B cell (primary cell): ENCODE measurements at regions not wholly inside any gene's neighbourhood (a gene's known extent, or its start where the extent isn't known, plus 50 kb on each side); places are given as distances from the start of the nearest gene placed in this dataset.

Source experiments
- ATAC-seq: fragments of 200-7000 bp; cut with Tn5 transposase; one replicate; pipeline ENCODE4 v1.10.0; 2021; ENCODE audit warnings: low read depth, mild to moderate bottlenecking, moderate number of reproducible peaks, moderate library complexity
- CTCF ChIA-PET: fragments of 350-600 bp; sonication (Branson Sonifier 250); formaldehyde crosslinking; loops from one replicate; lab custom pipeline; 2021; ENCODE audit warnings: antibody characterized with exemption, inconsistent platforms; lab: Charles Lee
- POLR2A ChIA-PET: fragments of 350-600 bp; sonication (Branson Sonifier 250); formaldehyde crosslinking; loops from one replicate; lab custom pipeline; 2021; ENCODE audit warnings: antibody characterized with exemption; lab: Charles Lee
- DNase-seq: peaks from one replicate; pipeline ENCODE4 v3.0.0; 2013
- H2AFZ ChIP-seq: 2 replicates; pipeline ENCODE4 v1.6.1; 2012; ENCODE audit warnings: mild to moderate bottlenecking, low read depth, low read length; ENCODE audit not compliant: insufficient read depth, poor library complexity, severe bottlenecking
- H3K27ac ChIP-seq, 2 donors: 1 replicate in 1 of 2; 2 replicates in 1 of 2; pipeline ENCODE4 v1.5.1; 2012 to 2013; ENCODE audit warnings: low read length in 2 of 2, mild to moderate bottlenecking in 2 of 2, moderate library complexity in 1 of 2
- H3K27me3 ChIP-seq, 4 experiments: fragments of 200-600 bp in 1 of 4; sonication (generic) in 1 of 4; replicated peaks in 1 of 4; 1 replicate in 2 of 4; 2 replicates in 2 of 4; pipeline versions ENCODE4 v1.6.1 to v1.7.0; 2013 to 2016; ENCODE audit warnings: low read length in 3 of 4, mild to moderate bottlenecking in 2 of 4, mixed read lengths in 1 of 4, moderate library complexity in 1 of 4; ENCODE audit not compliant: insufficient read depth in 4 of 4, control insufficient read depth in 3 of 4; ENCODE audit errors: control extremely low read depth in 1 of 4
- H3K36me3 ChIP-seq, 2 experiments: replicated peaks in 1 of 2; 1 replicate in 1 of 2; 2 replicates in 1 of 2; pipeline versions ENCODE4 v1.6.1 to v1.7.1; 2013; ENCODE audit warnings: low read length in 1 of 2; ENCODE audit not compliant: insufficient read depth in 2 of 2, control insufficient read depth in 1 of 2; ENCODE audit errors: control extremely low read depth in 1 of 2, extremely low read depth in 1 of 2
- H3K4me1 ChIP-seq, 2 donors: fragments of 200-600 bp in 1 of 2; sonication (generic) in 1 of 2; 1 replicate in 1 of 2; 2 replicates in 1 of 2; pipeline versions ENCODE4 v1.5.1 to v1.6.1; 2013 to 2017; ENCODE audit warnings: low read length in 2 of 2; ENCODE audit not compliant: control insufficient read depth in 2 of 2, insufficient read depth in 2 of 2
- H3K4me2 ChIP-seq: replicated peaks from 2 replicates; pipeline ENCODE3; 2012; ENCODE audit warnings: mild to moderate bottlenecking, low read depth, low read length; ENCODE audit not compliant: poor library complexity, severe bottlenecking
- H3K4me3 ChIP-seq, 5 experiments: fragments of 200-600 bp in 1 of 5; sonication (generic) in 1 of 5; 1 replicate in 3 of 5; 2 replicates in 2 of 5; pipeline versions ENCODE4 v1.5.1 to v1.7.0; 2011 to 2016; ENCODE audit warnings: low read length in 4 of 5, mild to moderate bottlenecking in 4 of 5, low read depth in 2 of 5, control low read depth in 1 of 5, moderate library complexity in 1 of 5; ENCODE audit not compliant: insufficient read depth in 1 of 5; ENCODE audit errors: control extremely low read depth in 1 of 5, extremely low read depth in 1 of 5
- H3K79me2 ChIP-seq: fragments of 200-600 bp; sonication (generic); one replicate; pipeline ENCODE4 v1.6.0; 2016; ENCODE audit warnings: low read length; ENCODE audit not compliant: control insufficient read depth, insufficient read depth
- H3K9ac ChIP-seq: fragments of 200-600 bp; sonication (generic); 2 replicates; pipeline ENCODE4 v1.6.1; 2017; ENCODE audit warnings: mild to moderate bottlenecking, low read length, moderate library complexity
- H3K9me3 ChIP-seq, 3 donors: one replicate each; pipeline versions ENCODE4 v1.6.1 to v1.7.1; 2013; ENCODE audit warnings: low read length in 2 of 3; ENCODE audit not compliant: control insufficient read depth in 2 of 3, insufficient read depth in 1 of 3; ENCODE audit errors: control extremely low read depth in 1 of 3
- H4K20me1 ChIP-seq: 2 replicates; pipeline ENCODE4 v1.6.0; 2012; ENCODE audit warnings: mild to moderate bottlenecking, low read length; ENCODE audit not compliant: insufficient read depth, control insufficient read depth, poor library complexity, severe bottlenecking
- H3K27ac Mint-ChIP-seq: one replicate; pipeline ENCODE4 v1.8.0; 2021; ENCODE audit warnings: mixed read lengths
- H3K27me3 Mint-ChIP-seq: one replicate; pipeline ENCODE4 v1.8.0; 2021; ENCODE audit warnings: mixed read lengths
- H3K4me1 Mint-ChIP-seq: one replicate; pipeline ENCODE4 v1.8.0; 2021; ENCODE audit warnings: mixed read lengths
- H3K4me3 Mint-ChIP-seq: one replicate; pipeline ENCODE4 v1.8.0; 2021; ENCODE audit warnings: mixed read lengths
- H3K9me3 Mint-ChIP-seq: one replicate; pipeline ENCODE4 v1.8.0; 2022; ENCODE audit warnings: mixed read lengths; ENCODE audit not compliant: insufficient read depth
- EZH2 ChIP-seq: IDR thresholded peaks from 2 replicates; pipeline ENCODE4 v1.6.1; 2012; ENCODE audit warnings: borderline replicate concordance, low read depth, mild to moderate bottlenecking, moderate library complexity, low read length; ENCODE audit not compliant: insufficient read depth, poor library complexity, severe bottlenecking
- WGBS: methylation state at CpG from one replicate; pipeline ENCODE4 v1.1.5; 2013; ENCODE audit warnings: missing lambda C conversion rate; ENCODE audit not compliant: insufficient coverage; 5-methylcytosine and 5-hydroxymethylcytosine counted together
- intact Hi-C: fragments of 100-400 bp; cut with micrococcal nuclease; formaldehyde crosslinking; loops from one replicate; pipeline ENCODE4 v1.10.0; 2022
- TF ChIP-seq, protein P1 (sequence below): fragments of 200-600 bp; IDR thresholded peaks from one replicate; pipeline ENCODE4 v1.8.0; 2022; ENCODE audit warnings: antibody characterized with exemption, mild to moderate bottlenecking

DNA sequence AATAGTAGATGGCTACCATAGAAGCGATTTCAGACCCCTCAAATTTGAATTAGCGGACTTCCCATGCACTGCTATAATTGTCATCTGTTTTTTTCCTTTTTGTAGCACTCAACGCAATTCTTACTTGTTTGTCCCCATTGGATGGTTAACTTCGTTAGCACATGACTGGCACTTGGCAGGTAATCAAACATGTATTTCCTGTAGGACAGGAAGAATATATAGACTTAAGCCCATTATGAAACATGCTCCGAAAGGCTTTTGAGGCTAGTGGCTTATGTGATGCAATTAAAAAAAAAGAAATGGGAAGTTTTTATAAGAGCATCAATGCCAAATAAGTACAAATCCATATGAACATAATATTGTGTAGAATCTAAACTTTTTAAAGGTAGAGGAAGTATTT lies 301.2 kb downstream of the PSAT1 start:
- WGBS, result no CpG with 5 or more reads among the region's 5 CpGs

DNA sequence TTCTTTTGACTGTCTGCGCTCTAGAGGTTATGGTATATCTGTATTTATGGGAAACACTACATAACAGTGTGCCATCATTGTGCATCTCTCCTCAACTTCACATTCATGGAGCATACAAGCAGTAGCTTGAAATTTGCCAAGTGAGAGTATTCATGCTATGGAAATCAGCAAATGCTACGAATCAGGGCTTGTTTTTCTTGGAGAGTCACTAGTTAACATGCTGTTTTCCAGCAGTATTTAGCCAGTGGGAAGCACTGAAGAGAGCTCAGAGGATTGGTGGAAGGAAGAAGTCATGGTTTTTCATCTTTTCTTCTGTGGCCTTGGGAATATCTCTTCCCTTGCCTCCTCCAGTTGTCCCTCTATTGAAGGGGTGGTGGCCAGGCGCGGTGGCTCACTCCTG lies 303.0 kb downstream of the PSAT1 start:
- H3K9me3 ChIP-seq, result no peaks in the 10 kb centered on the region
- H3K27me3 Mint-ChIP-seq, result peaks cover 27% of the 10 kb centered on the region
- no peak overlapping the region for H3K27ac Mint-ChIP-seq
- H4K20me1 ChIP-seq, result no peaks in the 10 kb centered on the region
- H3K9me3 Mint-ChIP-seq, result no peaks in the 10 kb centered on the region
- no peaks in the 10 kb centered on the region for H3K4me1 ChIP-seq
- ATAC-seq (no peak), DNase-seq (no peak)
- H2AFZ ChIP-seq, result no peak overlapping the region
- H3K4me1 Mint-ChIP-seq, result no peaks in the 10 kb centered on the region
- POLR2A ChIA-PET, result no interaction called here
- peaks cover 0 to 7% (median 0%) of the 10 kb centered on the region in 4 experiments for H3K27me3 ChIP-seq
- no peak overlapping the region for H3K4me3 Mint-ChIP-seq
- H3K79me2 ChIP-seq, result no peaks in the 10 kb centered on the region
- no peaks in the 10 kb centered on the region for H3K36me3 ChIP-seq
- H3K4me3 ChIP-seq, result no peak overlapping the region
- no peak overlapping the region for H3K9ac ChIP-seq
- no peak overlapping the region for H3K4me2 ChIP-seq
- TF ChIP-seq EZH2, result no peak
- TF ChIP-seq, protein P1, sequence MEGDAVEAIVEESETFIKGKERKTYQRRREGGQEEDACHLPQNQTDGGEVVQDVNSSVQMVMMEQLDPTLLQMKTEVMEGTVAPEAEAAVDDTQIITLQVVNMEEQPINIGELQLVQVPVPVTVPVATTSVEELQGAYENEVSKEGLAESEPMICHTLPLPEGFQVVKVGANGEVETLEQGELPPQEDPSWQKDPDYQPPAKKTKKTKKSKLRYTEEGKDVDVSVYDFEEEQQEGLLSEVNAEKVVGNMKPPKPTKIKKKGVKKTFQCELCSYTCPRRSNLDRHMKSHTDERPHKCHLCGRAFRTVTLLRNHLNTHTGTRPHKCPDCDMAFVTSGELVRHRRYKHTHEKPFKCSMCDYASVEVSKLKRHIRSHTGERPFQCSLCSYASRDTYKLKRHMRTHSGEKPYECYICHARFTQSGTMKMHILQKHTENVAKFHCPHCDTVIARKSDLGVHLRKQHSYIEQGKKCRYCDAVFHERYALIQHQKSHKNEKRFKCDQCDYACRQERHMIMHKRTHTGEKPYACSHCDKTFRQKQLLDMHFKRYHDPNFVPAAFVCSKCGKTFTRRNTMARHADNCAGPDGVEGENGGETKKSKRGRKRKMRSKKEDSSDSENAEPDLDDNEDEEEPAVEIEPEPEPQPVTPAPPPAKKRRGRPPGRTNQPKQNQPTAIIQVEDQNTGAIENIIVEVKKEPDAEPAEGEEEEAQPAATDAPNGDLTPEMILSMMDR, result no peak
- intact Hi-C loops, result loop anchor here (5.0 kb wide), 1 partner anchor 262 kb away; no protein-coding TSS in a partner anchor
- no peak overlapping the region for H3K27ac ChIP-seq
- CTCF ChIA-PET, result interaction anchor here (1.3 kb wide), 1 partner anchor 535 kb away, joined by 4 read pairs; no protein-coding TSS in a partner anchor
- 75% methylated on average over 1 of the region's 4 CpGs for WGBS

More for the DNA sequence above, 301.2 kb downstream of the PSAT1 start:
- no peaks in the 10 kb centered on the region for H3K79me2 ChIP-seq
- no peak overlapping the region for H3K27ac ChIP-seq
- Mint-ChIP-seq H3K27ac (no peak overlapping the region), H3K27me3 (peaks cover 24% of the 10 kb centered on the region), H3K4me1 (no peaks in the 10 kb centered on the region), H3K9me3 (no peaks in the 10 kb centered on the region), H3K4me3 (no peak overlapping the region)
- H2AFZ ChIP-seq, result no peak overlapping the region
- no peaks in the 10 kb centered on the region for H4K20me1 ChIP-seq
- H3K4me1 ChIP-seq, result no peaks in the 10 kb centered on the region
- intact Hi-C loops, result no loop called here
- no peak overlapping the region for H3K4me3 ChIP-seq
- no peak for TF ChIP-seq EZH2
- TF ChIP-seq, protein P1, result no peak
- H3K27me3 ChIP-seq, result peaks cover 0 to 7% (median 0%) of the 10 kb centered on the region in 4 experiments
- ChIA-PET POLR2A (no interaction called here), CTCF (no interaction called here)
- H3K4me2 ChIP-seq, result no peak overlapping the region
- H3K36me3 ChIP-seq, result no peaks in the 10 kb centered on the region
- no peak overlapping the region for H3K9ac ChIP-seq
- H3K9me3 ChIP-seq, result no peaks in the 10 kb centered on the region
- ATAC-seq, result no peak
- DNase-seq, result no peak
